ENCODE measurements at regions not wholly inside any gene's neighbourhood (a gene's known extent, or its start where the extent isn't known, plus 50 kb on each side); places are given as distances from the start of the nearest gene placed in this dataset.

GRCh38 chr9:3721096-3721495 is 195.3 kb upstream of the RFX3 start:
- POLR2A ChIA-PET (ENCODE audit: unreplicated experiment): no interaction called here
- H4K20me1 ChIP-seq (ENCODE audit: insufficient read depth): no peaks in the 10 kb centered on the region

GRCh38 chr9:3719286-3719685 is 193.5 kb upstream of the RFX3 start:
- Histone ChIP-seq H3K4me2 (no peak overlapping the region), H2AFZ (no peak overlapping the region), H3K79me2 (ENCODE audit: low read depth) (no peaks in the 10 kb centered on the region), H3F3A (ENCODE audit: insufficient read depth, low read depth) (no peaks in the 10 kb centered on the region), H3K9me2 (ENCODE audit: insufficient read depth) (no peaks in the 10 kb centered on the region), H3K9me3 (ENCODE audit: insufficient read depth, low read depth) (no peaks in the 10 kb centered on the region), H4K20me1 (ENCODE audit: insufficient read depth) (no peaks in the 10 kb centered on the region), H3K36me3 (ENCODE audit: low read depth) (no peaks in the 10 kb centered on the region), H3K27me3 (ENCODE audit: insufficient read depth, low read depth) (no peaks in the 10 kb centered on the region), H3K4me1 (replicated peaks; ENCODE audit: insufficient read depth) (no peaks in the 10 kb centered on the region), H3K4me3 (no peak overlapping the region), H3K27ac (no peak overlapping the region)
- DNase-seq: no peak
- no peak for TF ChIP-seq EZH2 (IDR thresholded peaks at IDR 0.05; ENCODE audit: low read depth)
- no peak for TF ChIP-seq CTCF (conservative IDR thresholded peaks at IDR 0.05)
- CTCF ChIA-PET: no interaction called here
- BruUV-seq (replicated peaks): no TSS peak
- POLR2A ChIA-PET (ENCODE audit: unreplicated experiment): no interaction called here
- intact Hi-C loops (cut with micrococcal nuclease; ENCODE audit: unreplicated experiment): no loop called here

More at GRCh38 chr9:3721096-3721495, 195.3 kb upstream of the RFX3 start:
- Histone ChIP-seq H3K36me3 (ENCODE audit: low read depth) (no peaks in the 10 kb centered on the region), H3K9me3 (ENCODE audit: insufficient read depth, low read depth) (no peaks in the 10 kb centered on the region), H3K4me3 (no peak overlapping the region), H3K4me1 (replicated peaks; ENCODE audit: insufficient read depth) (no peaks in the 10 kb centered on the region), H3K4me2 (no peak overlapping the region), H3K27ac (no peak overlapping the region), H3K9me2 (ENCODE audit: insufficient read depth) (no peaks in the 10 kb centered on the region), H3F3A (ENCODE audit: insufficient read depth, low read depth) (no peaks in the 10 kb centered on the region), H2AFZ (no peak overlapping the region), H3K27me3 (ENCODE audit: insufficient read depth, low read depth) (no peaks in the 10 kb centered on the region), H3K79me2 (ENCODE audit: low read depth) (no peaks in the 10 kb centered on the region)
- intact Hi-C loops (cut with micrococcal nuclease; ENCODE audit: unreplicated experiment): no loop called here
- TF ChIP-seq EZH2 (IDR thresholded peaks at IDR 0.05; ENCODE audit: low read depth) (no peak), CTCF (conservative IDR thresholded peaks at IDR 0.05) (no peak)
- CTCF ChIA-PET: no interaction called here
- DNase-seq: no peak
- BruUV-seq (replicated peaks): no TSS peak

- intact Hi-C loops (cut with micrococcal nuclease; ENCODE audit: unreplicated experiment): no loop called here
- TF ChIP-seq EZH2 (IDR thresholded peaks at IDR 0.05; ENCODE audit: low read depth): no peak
- TF ChIP-seq CTCF (conservative IDR thresholded peaks at IDR 0.05): no peak
- Histone ChIP-seq H3K9me2 (ENCODE audit: insufficient read depth) (no peaks in the 10 kb centered on the region), H3K4me3 (no peak overlapping the region), H3K27me3 (ENCODE audit: insufficient read depth, low read depth) (no peaks in the 10 kb centered on the region), H4K20me1 (ENCODE audit: insufficient read depth) (no peaks in the 10 kb centered on the region), H3K79me2 (ENCODE audit: low read depth) (no peaks in the 10 kb centered on the region), H3K9me3 (ENCODE audit: insufficient read depth, low read depth) (no peaks in the 10 kb centered on the region), H3F3A (ENCODE audit: insufficient read depth, low read depth) (no peaks in the 10 kb centered on the region), H3K36me3 (ENCODE audit: low read depth) (no peaks in the 10 kb centered on the region), H3K4me2 (no peak overlapping the region), H2AFZ (no peak overlapping the region), H3K27ac (no peak overlapping the region), H3K4me1 (replicated peaks; ENCODE audit: insufficient read depth) (no peaks in the 10 kb centered on the region)
- DNase-seq: no peak
- ChIA-PET CTCF (no interaction called here), POLR2A (ENCODE audit: unreplicated experiment) (no interaction called here)
- BruUV-seq (replicated peaks): no TSS peak
Observed at GRCh38 chr9:3716415-3716814, 190.6 kb upstream of the RFX3 start.

Data from PC-9 (cell line).